HG03460 (cell line): ENCODE measurements at regions not wholly inside any gene's neighbourhood (a gene's known extent, or its start where the extent isn't known, plus 50 kb on each side); places are given as distances from the start of the nearest gene placed in this dataset.
"Not testable (repeated sequence)": the region's sequence is repeated elsewhere in the genome, so short reads cannot be mapped to it uniquely, and the experiment has no call there.

ENCODE experiments used
- ATAC-seq: cut with Tn5 transposase; IDR thresholded peaks from one replicate; pipeline ENCODE4 v1.9.1; 2021; ENCODE audit not compliant: unreplicated experiment

DNA sequence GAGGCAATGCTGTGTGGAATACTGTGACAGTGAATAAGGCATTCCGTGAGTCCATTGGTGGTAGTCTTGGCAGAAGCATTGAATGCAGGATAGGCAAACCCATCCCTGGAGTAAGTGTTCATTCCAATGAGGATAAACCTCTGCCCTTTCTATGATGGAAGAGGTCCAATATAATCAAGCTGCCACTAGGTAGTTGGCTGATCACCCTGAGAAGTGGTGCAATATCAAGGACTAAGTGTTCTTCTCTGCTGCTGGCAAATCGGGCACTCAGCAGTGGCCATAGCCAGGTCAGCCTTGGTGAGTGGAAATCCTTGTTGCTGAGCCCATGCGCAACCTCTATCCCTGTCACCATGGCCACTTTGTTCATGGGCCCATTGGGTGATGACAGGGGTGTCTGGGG, 70.1 kb downstream of the FBXO4 start:
- ATAC-seq: no peak

GRCh38 chr5:42001673-42002072, 76.6 kb downstream of the FBXO4 start:
- no peak for ATAC-seq

DNA sequence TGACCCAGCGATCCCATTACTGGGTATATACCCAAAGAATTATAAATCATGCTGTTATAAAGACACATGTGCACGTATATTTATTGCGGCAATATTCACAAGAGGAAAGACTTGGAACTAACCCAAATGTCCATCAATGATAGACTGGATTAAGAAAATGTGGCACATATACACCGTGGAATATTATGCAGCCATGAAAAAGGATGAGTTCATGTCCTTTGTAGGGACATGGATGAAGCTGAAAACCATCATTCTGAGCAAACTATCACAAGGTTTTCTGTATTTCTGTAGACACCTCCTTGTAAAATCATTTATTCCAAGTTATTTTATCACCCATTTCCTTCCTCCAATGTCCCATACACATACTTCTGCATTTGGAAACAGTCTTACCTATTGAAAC, 78.8 kb downstream of the FBXO4 start:
- not testable (repeated sequence) for ATAC-seq

GRCh38 chr5:42005561-42006153, 80.6 kb downstream of the FBXO4 start:
- peak; percentile 67 for ATAC-seq

DNA sequence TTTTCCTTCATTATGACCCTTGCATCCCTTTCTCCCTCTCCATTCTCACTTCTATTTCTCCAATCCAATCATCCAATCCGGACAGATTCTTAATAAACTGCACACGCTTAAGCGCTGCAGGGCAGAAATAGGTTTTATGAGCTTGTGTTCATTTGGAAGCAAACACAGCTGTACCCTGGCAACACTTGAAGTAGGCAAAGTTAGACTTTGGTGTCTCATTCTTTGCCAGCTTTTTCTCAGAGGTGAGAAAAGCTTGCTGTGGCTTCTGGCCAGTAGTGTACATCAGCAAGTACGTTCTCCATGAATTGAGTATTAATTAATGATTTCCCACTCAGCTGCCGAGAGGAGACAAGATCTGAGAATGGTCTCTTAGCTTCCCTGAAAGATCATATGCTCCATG, 88.5 kb downstream of the FBXO4 start:
- no peak for ATAC-seq

DNA sequence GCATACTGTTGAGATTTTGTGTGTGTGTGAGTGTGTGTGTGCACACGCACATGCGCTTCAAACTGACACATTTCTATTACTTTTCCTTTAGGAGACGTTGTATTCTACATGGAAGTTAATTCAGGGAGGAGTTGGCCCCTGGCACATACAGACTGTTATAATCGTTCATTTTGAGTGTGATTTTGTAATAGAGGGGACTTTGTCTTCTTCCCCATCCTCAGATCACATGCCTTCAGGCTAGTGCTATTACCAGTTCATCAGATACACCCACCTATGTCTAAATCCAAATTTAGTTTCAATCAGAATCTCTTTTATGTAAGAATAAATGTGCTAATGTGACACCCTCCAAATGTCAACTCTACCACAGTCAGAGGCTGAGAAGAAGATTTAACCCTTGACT, 90.2 kb downstream of the FBXO4 start:
- ATAC-seq: no peak

DNA sequence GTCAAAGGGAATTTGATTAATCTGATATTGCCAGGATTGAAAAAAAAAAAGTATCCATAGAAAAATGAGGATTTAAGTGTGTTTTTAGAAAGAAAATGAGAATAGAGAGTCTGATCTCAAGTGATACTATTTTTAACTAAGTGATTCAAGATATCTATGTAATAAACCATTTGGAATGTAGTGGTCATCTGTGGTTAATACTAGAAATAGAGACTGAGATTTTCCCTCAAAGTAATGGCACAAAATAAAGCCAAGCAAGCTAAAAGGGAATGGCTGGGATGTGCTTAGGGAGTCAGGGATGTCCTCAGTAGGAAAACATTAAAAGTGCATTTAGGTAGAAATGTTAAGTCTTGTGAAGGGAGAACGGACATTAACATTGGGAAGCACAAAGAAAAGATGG, 90.6 kb downstream of the FBXO4 start:
- ATAC-seq: no peak

DNA sequence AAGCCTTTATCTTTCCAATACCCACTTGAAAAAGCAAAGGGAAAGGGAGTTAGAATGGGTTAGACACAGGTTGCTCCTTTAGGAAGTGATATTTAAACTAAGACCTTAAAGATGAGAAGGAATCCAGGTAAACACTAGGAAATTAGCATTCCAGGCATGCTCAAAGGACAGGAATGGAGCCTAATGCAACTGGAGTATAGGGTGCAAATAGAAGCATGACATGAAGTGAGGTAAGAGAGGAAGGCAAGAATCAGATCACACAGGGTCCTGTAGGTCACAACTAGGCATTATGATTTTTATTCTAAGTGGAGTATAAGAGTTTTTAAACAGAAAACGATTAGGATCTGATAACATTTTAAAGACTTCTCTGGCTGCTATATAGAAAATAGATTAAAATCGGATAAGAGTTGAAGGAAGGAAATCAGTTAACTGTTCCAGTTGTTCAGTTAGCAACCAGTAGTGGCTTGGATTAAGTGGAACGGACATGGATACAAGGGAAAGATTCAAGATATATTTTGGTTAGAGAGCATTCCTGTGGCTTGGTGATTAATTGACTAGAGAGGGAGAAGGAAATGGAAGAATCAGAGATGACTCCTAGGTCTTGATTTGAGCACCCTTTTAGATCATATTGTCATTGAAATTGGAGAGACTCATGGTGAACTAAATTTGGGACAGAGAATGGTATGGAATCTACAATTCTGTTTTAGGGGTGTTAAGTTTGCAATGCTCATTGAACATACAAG, 95.9 kb downstream of the FBXO4 start:
- no peak for ATAC-seq

- no peak for ATAC-seq
Measured at GRCh38 chr5:42021923-42022322, 96.8 kb downstream of the FBXO4 start.

DNA sequence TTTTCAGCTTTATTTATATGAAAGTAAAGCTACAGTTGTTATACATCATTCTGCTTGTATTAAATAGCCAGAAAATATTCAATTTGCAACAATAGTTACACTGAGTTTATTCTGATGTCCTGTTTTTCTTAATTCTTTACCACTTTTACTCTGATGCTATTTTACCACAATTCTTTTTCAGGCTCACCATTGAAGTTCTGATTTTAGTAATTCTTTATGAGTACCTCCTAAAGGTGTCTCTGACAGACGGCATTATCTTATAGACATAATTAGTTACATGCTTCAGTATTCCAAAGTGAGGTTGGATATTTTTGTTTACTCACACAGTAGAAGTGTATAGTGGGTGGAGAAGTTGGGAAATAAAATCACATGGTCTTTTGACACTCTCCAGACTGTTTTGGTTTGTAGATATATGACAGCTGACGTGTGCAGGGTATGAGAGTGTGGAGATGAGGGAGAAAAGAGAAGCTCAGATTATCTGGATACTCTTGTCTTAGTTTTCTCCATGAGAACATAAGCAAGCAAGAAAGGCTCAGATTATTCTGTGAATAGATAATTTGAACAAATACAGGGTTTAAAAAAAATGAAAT, 97.4 kb downstream of the FBXO4 start:
- ATAC-seq: no peak

DNA sequence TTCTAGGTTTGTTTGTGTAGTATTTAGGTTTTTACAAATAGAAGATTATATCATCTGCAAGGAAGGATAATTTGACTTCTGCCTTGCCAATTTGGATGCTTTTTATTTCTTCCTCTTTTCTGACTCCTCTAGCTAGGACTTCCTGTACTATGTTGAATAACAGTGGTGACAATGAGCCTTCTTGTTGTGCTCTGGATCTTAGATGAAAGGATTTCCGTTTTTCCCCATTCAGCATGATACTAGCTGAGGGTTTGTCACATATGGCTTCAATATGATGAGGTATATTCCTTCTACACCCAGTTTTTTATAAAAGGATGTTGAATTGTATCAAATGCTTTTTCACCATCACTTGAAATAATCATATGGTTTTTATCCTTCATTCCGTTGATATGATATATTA, 101.4 kb downstream of the FBXO4 start:
- ATAC-seq: no peak

GRCh38 chr5:42032137-42032536, 107.1 kb downstream of the FBXO4 start:
- ATAC-seq: no peak

- ATAC-seq: no peak
Measured at GRCh38 chr5:42035526-42035925, 110.4 kb downstream of the FBXO4 start.

DNA sequence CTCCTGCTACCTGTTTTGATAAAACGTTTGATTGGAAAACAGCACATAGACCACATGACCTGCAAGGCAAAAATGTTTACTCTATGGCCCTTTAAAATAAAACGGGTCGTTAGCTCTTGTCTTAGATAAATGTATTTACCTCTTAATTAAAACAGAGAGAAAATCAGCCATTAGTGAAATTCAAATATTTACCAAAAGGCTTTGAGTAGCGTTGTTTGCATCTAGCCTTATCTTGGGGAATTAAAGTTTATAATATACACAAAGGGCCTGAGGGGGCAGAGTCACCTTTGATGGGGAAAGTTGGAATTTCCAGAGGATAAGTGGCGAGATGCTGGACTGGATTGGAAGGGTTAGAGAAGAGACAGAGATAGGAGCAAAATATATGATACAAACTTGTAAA, 111.3 kb downstream of the FBXO4 start:
- ATAC-seq: no peak

DNA sequence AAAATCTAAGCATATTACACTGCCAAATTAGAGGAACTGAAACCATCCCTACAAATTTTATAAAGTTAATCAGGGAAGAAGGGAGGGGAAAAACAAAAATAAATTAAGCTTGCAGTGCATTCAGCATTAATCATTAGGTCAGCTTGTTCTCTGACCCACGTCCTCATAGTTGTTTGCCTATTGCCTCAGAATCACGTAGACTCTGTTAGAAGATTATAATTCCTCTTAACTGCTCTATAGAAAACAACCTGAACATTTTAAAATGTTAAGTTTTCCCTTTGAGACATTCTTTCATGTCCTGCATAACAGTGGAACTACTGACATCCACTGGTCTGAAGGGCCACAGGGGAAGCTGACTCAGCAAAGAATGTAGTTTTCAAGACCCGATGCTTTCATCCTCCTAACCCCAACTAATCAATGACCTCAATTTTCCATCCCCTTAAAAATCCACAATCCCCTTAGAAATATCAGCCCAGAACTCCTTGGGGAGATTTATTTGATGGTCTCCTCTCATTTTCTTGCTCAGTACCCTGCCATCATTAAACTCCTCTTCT, 112.4 kb downstream of the FBXO4 start:
- ATAC-seq: no peak

- no peak for ATAC-seq
Measured at GRCh38 chr5:42043400-42043799, 118.3 kb downstream of the FBXO4 start.

DNA sequence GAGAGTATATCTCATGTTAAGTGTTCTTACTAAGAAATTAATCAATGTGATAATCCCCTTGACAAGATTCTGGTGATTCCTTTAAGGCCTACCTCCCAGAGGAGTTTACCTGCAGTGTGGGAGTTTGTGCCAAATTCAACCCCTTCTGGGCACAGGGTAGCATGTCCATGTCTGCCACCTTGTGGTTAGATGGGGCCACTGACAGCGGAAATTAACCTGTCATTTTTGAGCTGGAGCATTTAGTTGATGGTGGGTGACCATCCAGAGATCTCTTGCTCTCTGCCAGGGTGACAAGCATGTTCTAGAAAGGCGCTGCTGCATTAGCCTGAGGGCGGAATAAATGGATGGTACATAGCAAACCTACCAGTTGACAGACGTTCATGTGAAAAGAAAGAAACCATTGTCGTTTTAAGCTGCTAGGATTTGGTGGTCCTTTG, 132.2 kb downstream of the FBXO4 start:
- peak; percentile 96 for ATAC-seq

DNA sequence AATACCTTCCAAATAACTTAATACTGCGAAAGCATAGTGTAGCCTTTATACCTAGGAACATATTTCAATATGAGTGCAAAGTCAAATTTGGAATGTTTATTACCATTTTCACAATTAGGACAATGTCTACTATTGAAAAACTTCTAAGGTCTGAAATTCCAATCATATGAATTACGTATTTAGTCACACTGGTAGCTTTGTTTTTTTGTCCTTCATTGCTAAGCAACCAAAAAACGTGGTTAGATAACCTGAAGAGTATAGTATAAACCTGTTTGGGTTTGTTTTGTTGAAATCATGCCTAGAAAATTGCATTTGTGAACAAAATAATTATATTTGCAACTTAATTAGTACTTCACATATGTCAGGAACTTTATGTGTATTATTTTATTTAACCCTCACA, 134.2 kb downstream of the FBXO4 start:
- no peak for ATAC-seq

- no peak for ATAC-seq
Measured at GRCh38 chr5:42059778-42060464, 134.8 kb downstream of the FBXO4 start.

DNA sequence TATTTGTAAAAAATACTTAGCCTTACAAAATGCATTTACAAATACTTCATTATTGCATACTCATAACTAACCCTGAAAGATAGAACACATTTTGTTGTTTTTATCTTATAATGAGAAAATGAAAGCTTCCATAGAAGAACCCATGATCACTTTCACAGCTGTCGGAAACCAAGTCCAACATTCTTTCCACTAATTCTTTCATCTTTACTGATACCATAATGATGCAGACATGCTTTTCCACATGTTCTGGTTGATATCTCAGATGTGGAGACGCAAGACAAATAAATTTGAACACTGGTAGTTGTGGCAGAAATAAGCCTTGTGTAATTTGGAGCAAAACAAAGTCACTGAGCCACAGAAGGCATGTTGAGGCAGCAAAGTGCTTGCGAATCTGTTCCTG, 136.0 kb downstream of the FBXO4 start:
- ATAC-seq: no peak

DNA sequence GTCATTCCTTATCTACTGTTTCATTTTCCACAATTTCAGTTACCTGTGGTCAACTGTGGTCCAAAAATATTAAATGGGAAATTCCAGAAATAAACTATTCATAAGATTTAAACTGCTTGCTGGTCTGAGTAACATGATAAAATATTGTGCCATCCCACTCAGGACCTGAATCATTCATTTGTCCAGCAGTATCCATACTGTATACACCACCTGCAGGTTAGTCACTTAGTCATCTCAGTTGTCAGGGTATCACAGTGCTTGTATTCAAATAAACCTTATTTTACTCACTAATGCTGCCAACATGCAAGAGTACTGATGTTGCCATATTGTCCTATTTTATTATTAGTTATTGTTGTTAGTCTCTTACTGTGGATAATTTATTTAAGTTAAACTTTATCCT, 139.7 kb downstream of the FBXO4 start:
- ATAC-seq: no peak

- no peak for ATAC-seq
Measured at GRCh38 chr5:42066131-42066530, 141.1 kb downstream of the FBXO4 start.
